CD4-positive, alpha-beta T cell treated with Interleukin-15 for 4 hours (primary cell): ENCODE measurements at regions not wholly inside any gene's neighbourhood (a gene's known extent, or its start where the extent isn't known, plus 50 kb on each side); places are given as distances from the start of the nearest gene placed in this dataset.
"Not testable (repeated sequence)": the region's sequence is repeated elsewhere in the genome, so short reads cannot be mapped to it uniquely, and the experiment has no call there.

Experiments used
- DNase-seq: peaks from one replicate; pipeline ENCODE4 v3.0.0-alpha.2; 2020; ENCODE audit warnings: low spot score

- DNase-seq, result no peak
Measured at GRCh38 chr13:71382285-71382684, 484.7 kb downstream of the DACH1 start.

- DNase-seq, result no peak
Measured at GRCh38 chr13:71380191-71380590, 486.8 kb downstream of the DACH1 start.

GRCh38 chr13:71378961-71379905 is 487.8 kb downstream of the DACH1 start:
- no peak for DNase-seq

GRCh38 chr13:71374471-71375049 is 492.4 kb downstream of the DACH1 start:
- no peak for DNase-seq

- no peak for DNase-seq
Measured at GRCh38 chr13:71368336-71368735, 498.7 kb downstream of the DACH1 start.

- DNase-seq, result no peak
Measured at GRCh38 chr13:71360041-71360440, 507.0 kb downstream of the DACH1 start.

- no peak for DNase-seq
Measured at GRCh38 chr13:71359641-71360040, 507.4 kb downstream of the DACH1 start.

GRCh38 chr13:71358218-71358617 is 508.8 kb downstream of the DACH1 start:
- no peak for DNase-seq

GRCh38 chr13:71355010-71355409 is 512.0 kb downstream of the DACH1 start:
- DNase-seq, result no peak

GRCh38 chr13:71350886-71351285 is 516.1 kb downstream of the DACH1 start:
- no peak for DNase-seq

GRCh38 chr13:71345856-71346255 is 521.1 kb downstream of the DACH1 start:
- not testable (repeated sequence) for DNase-seq

- DNase-seq, result no peak
Measured at GRCh38 chr13:71339736-71340135, 527.3 kb downstream of the DACH1 start.

- no peak for DNase-seq
Measured at GRCh38 chr13:71339005-71339404, 528.0 kb downstream of the DACH1 start.

GRCh38 chr13:71338070-71338469 is 528.9 kb downstream of the DACH1 start:
- no peak for DNase-seq

GRCh38 chr13:71327266-71327665 is 539.7 kb downstream of the DACH1 start:
- no peak for DNase-seq

GRCh38 chr13:71325556-71325955 is 541.4 kb downstream of the DACH1 start:
- no peak for DNase-seq

- DNase-seq, result no peak
Measured at GRCh38 chr13:71323266-71323665, 543.7 kb downstream of the DACH1 start.

- DNase-seq, result no peak
Measured at GRCh38 chr13:71320452-71320851, 546.6 kb downstream of the DACH1 start.

GRCh38 chr13:71316792-71317363 is 550.1 kb downstream of the DACH1 start:
- no peak for DNase-seq

GRCh38 chr13:71312923-71313322 is 554.1 kb downstream of the DACH1 start:
- no peak for DNase-seq

- DNase-seq, result no peak
Measured at GRCh38 chr13:71309905-71310304, 557.1 kb downstream of the DACH1 start.

- no peak for DNase-seq
Measured at GRCh38 chr13:71306821-71307220, 560.2 kb downstream of the DACH1 start.

- DNase-seq, result no peak
Measured at GRCh38 chr13:71304861-71305260, 562.1 kb downstream of the DACH1 start.
